Kasumi-1 (cell line): ENCODE measurements at regions not wholly inside any gene's neighbourhood (a gene's known extent, or its start where the extent isn't known, plus 50 kb on each side); places are given as distances from the start of the nearest gene placed in this dataset.
"Not testable (repeated sequence)": the region's sequence is repeated elsewhere in the genome, so short reads cannot be mapped to it uniquely, and the experiment has no call there.

Experiments used
- DNase-seq, 2 experiments: peaks; one replicate each; lab custom pipeline; 2025; lab: John Stamatoyannopoulos, UW

DNA sequence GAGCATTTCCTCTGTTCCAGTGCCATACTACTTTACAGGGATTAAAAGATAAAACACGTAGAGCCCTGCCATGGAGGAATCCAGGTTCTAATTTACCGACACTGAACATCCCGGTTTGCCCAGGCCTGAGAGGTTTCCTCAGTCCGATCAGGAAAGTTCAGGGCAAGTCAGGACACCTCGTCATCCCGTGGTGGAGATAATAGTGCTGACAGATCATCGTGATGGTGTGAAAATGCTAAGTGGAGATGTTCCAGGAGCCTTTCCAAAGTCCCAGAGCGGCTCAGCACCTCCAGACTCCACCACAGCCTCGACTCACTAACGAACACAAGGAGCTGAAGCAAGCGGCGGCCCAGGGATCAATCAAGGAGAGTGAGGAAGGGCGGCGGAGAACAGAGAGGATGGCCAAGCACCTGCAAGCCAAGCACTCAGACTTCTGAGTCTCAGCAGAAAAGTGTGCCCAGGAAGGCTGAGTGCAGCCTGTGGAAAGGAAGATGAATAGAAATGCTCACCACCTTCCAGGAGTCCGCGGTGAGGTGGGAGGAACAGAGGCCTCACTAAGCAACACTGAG is 103.7 kb upstream of the VWC2 start:
- DNase-seq = no peak

GRCh38 chr7:49670991-49671390 is 102.4 kb upstream of the VWC2 start:
- DNase-seq = no peak

DNA sequence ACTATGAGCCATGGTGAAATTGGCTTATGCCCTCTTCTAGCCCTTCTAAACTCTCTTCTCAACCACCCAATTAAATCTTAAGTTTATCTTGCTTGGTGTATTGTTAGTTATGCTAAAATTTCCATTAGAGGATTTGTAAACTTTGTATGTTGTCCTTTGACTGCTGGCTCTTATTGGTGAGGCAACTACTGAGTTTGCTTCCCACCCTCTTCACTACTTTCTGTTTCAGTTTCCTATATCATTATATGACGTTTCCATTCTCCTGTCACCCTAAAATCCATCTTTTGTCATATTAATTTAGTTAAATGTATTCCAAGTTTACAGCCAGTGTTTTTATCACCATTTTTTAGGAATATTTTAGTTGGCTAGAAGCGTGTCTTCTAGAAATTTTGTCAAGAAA is 80.9 kb upstream of the VWC2 start:
- DNase-seq = no peak

- DNase-seq = no peak
Measured at GRCh38 chr7:49695971-49696370, 77.5 kb upstream of the VWC2 start.

DNA sequence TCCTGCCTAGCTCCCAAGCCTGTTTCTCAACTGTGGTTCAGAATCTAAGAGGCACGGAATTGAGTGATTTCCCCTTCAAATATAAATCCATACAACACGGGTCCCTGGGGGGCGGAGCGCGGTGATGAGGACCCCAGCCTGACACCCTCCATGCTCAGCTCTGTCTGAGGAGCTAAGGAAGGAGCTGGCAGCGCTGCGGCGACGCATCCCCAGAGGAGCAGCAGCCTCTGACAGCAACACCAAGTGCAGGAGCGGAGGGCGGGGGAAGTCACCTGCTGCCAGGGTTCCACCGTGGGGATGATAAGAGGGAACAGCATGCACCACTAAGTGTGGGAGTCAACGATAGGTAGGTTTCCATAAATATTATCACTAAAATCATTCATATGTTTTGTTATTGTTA is 72.6 kb upstream of the VWC2 start:
- no peak for DNase-seq

DNA sequence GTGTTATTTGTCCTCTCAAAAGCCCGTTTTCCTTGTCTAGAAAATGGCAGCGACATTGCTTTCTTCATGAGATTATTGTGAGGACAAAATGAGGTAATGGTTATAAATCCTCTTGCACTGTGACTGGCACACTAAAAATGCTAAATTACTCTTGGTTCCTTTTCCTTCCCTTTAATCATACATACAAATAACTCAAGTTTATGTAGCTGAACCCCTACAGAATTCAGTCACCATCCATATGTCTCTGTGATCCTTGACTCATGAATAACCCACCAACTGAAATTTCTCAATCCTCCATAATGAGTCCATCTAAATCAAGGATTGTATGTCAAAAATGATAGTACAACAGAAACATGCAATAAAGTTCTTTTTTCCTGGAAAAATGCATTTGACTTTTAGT is 71.3 kb upstream of the VWC2 start:
- no peak for DNase-seq

- no peak for DNase-seq
Measured at GRCh38 chr7:49703337-49703736, 70.1 kb upstream of the VWC2 start.

- DNase-seq = no peak
Measured at GRCh38 chr7:49703881-49704280, 69.6 kb upstream of the VWC2 start.

GRCh38 chr7:49706106-49706505 is 67.3 kb upstream of the VWC2 start:
- DNase-seq = no peak

GRCh38 chr7:49707891-49708290 is 65.5 kb upstream of the VWC2 start:
- no peak for DNase-seq

DNA sequence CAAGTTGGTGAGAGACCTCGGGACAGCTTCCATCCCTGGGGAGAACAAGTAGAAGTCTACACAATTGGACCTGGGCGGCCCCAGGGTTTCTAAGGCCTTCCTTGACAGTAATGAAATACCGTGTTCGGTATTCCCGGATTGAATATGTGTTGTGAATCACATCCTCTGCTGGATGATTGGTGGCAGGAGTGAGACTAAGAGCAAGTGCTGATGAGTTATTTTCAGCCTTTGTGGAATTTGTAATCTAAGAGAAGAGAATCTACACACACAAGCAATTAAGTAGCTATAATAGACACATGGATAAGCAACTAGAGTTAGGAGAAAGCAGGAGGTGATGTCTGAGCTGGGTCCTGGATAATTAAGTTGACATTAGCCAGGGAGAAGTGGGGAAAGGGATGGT is 64.8 kb upstream of the VWC2 start:
- no peak for DNase-seq

DNA sequence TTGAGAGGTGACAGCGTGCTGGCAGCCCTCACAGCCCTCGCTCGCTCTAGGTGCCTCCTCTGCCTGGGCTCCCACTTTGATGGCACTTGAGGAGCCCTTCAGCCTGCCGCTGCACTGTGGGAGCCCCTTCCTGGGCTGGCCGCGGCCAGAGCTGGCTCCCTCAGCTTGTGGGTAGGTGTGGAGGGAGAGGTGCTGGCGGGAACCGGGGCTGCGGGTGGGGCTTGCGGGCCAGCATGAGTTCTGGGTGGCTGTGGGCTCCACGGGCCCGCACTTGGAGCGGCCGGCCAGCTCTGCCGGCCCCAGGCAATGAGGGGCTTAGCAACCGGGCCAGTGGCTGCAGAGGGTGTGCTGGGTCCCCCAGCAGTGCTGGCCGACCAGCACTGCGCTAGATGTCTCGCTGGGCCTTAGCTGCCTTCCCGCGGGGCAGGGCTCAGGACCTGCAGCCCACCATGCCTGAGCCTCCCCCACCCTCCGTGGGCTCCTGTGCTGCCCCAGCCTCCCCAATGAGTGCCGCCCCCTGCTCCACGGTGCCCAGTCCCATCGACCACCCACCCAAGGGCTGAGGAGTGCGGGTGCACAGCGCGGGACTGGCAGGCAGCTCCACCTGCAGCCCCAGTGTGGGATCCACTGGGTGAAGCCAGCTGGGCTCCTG is 62.2 kb upstream of the VWC2 start:
- not testable (repeated sequence) for DNase-seq

DNA sequence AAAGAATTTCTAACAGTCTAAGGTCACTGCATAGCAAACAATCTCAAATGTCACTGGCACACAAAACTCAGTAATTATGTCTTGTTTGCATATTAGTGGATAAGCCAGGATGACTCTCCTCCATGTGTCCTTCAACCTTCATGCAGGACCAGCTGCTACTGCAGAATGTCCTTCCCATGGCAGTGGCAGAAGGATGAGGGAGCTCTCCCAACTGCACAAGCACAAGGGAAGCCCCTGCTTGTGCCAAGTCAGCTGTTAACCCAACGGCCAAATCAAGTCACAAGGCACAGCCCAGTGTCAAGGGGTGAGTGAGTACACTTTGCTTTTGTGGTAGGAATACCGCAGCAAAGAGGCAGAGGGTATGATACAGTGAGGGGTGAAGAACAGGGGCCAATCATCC is 59.3 kb upstream of the VWC2 start:
- DNase-seq = no peak

GRCh38 chr7:49715486-49715885 is 58.0 kb upstream of the VWC2 start:
- no peak for DNase-seq

DNA sequence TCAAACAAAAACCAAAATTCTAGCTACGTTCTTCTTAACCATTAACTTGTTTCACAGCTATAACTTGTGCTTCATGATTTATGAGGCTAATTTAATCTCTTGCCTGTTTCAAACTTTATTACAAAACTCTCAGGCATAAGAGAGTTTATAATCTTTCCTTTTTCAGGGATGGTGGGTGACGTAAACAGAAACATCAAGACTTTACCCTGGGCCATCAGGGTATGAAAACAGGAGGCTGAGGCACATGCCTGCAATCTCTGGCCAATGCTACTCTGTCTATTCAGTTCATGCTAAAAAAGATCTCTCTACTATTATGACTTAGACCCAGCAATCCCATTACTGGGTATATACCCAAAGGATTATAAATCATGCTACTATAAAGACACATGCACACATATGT is 55.9 kb upstream of the VWC2 start:
- no peak for DNase-seq

DNA sequence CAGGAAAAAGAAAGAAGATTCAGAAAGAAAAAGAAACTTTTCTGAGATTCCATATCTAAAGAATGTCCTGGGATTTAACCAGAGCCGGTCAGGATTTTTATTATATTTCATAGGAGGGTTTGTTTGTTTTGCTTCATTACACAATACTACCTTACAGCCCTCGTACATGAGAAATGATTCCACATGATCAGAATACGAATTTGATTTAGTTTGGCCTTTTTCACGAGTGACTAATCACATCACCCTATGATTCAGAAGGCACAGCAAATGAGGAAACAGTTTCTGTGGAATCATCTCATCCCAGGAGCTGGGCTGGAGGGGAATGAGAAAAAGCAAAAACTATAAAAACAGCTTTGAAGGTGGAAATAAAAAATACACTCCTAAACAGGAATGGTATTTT is 54.7 kb upstream of the VWC2 start:
- DNase-seq = no peak

GRCh38 chr7:49721441-49721840 is 52.0 kb upstream of the VWC2 start:
- no peak for DNase-seq
